ENCODE measurements at regions not wholly inside any gene's neighbourhood (a gene's known extent, or its start where the extent isn't known, plus 50 kb on each side); places are given as distances from the start of the nearest gene placed in this dataset.

- no peak for TF ChIP-seq CTCF (IDR thresholded peaks at IDR 0.05)
- TF ChIP-seq POLR2A (IDR thresholded peaks at IDR 0.05), result no peak
These were observed 155.4 kb upstream of the LMO4 start for GRCh38 chr1:87173231-87173630.

All from thyroid gland (tissue), 4 donors.